K562 (cell line): ENCODE measurements at regions not wholly inside any gene's neighbourhood (a gene's known extent, or its start where the extent isn't known, plus 50 kb on each side); places are given as distances from the start of the nearest gene placed in this dataset.

Source experiments
- DNMT1 ChIP-seq: fragments of 450-650 bp; IDR thresholded peaks from 2 replicates; pipeline ENCODE4 v1.6.1; 2016; ENCODE audit warnings: antibody characterized with exemption, mild to moderate bottlenecking
- JUND ChIP-seq, 2 experiments: IDR thresholded peaks; 2 replicates in 1 of 2; 3 replicates in 1 of 2; pipeline ENCODE4 v1.6.1; 2011; ENCODE audit warnings: borderline replicate concordance in 2 of 2, low read depth in 2 of 2, low read length in 2 of 2, improper control_type of control experiment in 1 of 2, missing biosample characterization in 1 of 2, missing genetic modification characterization in 1 of 2, missing genetic modification reagents in 1 of 2
- RAD21 ChIP-seq, 2 experiments: fragments of 250-450 bp in 1 of 2; fragments of 450-650 bp in 1 of 2; sonication (Bioruptor Pico) in 1 of 2; formaldehyde crosslinking in 1 of 2; IDR thresholded peaks in 1 of 2; conservative IDR thresholded peaks in 1 of 2; 2 replicates each; pipeline versions ENCODE4 v1.4.0 to v1.8.0; 2020 to 2022; ENCODE audit warnings: mild to moderate bottlenecking in 2 of 2, moderate library complexity in 1 of 2
- TARDBP ChIP-seq: fragments of 450-650 bp; IDR thresholded peaks from 2 replicates; pipeline ENCODE4 v1.6.1; 2016
- TCF7 ChIP-seq: sonication (generic); IDR thresholded peaks from 2 replicates; pipeline ENCODE4 v1.6.1; 2016; ENCODE audit warnings: antibody characterized with exemption, borderline replicate concordance
- TF ChIP-seq, protein P1 (sequence below), 3 experiments: IDR thresholded peaks in 2 of 3; conservative IDR thresholded peaks in 1 of 3; 2 replicates each; pipeline ENCODE4 v1.5.1; 2011 to 2012; ENCODE audit warnings: low read length in 3 of 3, mild to moderate bottlenecking in 3 of 3, control low read depth in 2 of 3, improper control_type of control experiment in 1 of 3, inconsistent platforms in 1 of 3, low read depth in 1 of 3, mixed read lengths in 1 of 3, moderate library complexity in 1 of 3; ENCODE audit not compliant: insufficient read depth in 2 of 3
- TF ChIP-seq, protein P2 (sequence below), 2 experiments: fragments of 450-650 bp; IDR thresholded peaks; 2 replicates each; pipeline ENCODE4 v1.6.1; 2018; ENCODE audit warnings: mild to moderate bottlenecking in 2 of 2, low read depth in 1 of 2; ENCODE audit not compliant: partially characterized antibody in 2 of 2

DNA sequence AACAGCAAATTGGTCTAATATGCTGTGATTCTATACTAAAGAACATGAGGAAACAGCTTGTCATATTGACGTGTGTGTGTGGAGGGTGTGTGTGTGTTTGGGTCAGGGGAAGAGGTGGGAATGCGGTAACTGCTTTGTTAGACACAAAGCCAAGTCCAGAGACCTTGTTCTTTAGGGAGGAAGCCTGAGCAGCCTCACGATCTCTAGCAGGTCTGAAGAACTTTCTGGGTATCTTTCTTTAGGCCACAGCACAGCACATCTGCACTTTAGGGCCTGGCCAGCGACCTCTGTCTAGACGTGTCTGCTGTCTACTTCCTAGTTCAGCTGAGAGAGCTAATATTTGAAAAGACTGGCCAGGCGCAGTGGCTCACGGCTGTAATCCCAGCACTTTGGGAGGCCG, 220.0 kb upstream of the TPRG1 start:
- TF ChIP-seq DNMT1 = no peak
- TF ChIP-seq, protein P1, sequence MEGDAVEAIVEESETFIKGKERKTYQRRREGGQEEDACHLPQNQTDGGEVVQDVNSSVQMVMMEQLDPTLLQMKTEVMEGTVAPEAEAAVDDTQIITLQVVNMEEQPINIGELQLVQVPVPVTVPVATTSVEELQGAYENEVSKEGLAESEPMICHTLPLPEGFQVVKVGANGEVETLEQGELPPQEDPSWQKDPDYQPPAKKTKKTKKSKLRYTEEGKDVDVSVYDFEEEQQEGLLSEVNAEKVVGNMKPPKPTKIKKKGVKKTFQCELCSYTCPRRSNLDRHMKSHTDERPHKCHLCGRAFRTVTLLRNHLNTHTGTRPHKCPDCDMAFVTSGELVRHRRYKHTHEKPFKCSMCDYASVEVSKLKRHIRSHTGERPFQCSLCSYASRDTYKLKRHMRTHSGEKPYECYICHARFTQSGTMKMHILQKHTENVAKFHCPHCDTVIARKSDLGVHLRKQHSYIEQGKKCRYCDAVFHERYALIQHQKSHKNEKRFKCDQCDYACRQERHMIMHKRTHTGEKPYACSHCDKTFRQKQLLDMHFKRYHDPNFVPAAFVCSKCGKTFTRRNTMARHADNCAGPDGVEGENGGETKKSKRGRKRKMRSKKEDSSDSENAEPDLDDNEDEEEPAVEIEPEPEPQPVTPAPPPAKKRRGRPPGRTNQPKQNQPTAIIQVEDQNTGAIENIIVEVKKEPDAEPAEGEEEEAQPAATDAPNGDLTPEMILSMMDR (IDR thresholded peaks at IDR 0.05 in 2 of 3, conservative IDR thresholded peaks at IDR 0.05 in 1 of 3; ENCODE audit: insufficient read depth in 2 of 3, low read depth in 1 of 3, low read length in 3 of 3) = no peak
- TF ChIP-seq, protein P2, sequence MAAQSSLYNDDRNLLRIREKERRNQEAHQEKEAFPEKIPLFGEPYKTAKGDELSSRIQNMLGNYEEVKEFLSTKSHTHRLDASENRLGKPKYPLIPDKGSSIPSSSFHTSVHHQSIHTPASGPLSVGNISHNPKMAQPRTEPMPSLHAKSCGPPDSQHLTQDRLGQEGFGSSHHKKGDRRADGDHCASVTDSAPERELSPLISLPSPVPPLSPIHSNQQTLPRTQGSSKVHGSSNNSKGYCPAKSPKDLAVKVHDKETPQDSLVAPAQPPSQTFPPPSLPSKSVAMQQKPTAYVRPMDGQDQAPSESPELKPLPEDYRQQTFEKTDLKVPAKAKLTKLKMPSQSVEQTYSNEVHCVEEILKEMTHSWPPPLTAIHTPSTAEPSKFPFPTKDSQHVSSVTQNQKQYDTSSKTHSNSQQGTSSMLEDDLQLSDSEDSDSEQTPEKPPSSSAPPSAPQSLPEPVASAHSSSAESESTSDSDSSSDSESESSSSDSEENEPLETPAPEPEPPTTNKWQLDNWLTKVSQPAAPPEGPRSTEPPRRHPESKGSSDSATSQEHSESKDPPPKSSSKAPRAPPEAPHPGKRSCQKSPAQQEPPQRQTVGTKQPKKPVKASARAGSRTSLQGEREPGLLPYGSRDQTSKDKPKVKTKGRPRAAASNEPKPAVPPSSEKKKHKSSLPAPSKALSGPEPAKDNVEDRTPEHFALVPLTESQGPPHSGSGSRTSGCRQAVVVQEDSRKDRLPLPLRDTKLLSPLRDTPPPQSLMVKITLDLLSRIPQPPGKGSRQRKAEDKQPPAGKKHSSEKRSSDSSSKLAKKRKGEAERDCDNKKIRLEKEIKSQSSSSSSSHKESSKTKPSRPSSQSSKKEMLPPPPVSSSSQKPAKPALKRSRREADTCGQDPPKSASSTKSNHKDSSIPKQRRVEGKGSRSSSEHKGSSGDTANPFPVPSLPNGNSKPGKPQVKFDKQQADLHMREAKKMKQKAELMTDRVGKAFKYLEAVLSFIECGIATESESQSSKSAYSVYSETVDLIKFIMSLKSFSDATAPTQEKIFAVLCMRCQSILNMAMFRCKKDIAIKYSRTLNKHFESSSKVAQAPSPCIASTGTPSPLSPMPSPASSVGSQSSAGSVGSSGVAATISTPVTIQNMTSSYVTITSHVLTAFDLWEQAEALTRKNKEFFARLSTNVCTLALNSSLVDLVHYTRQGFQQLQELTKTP (IDR thresholded peaks at IDR 0.05; ENCODE audit: low read depth in 1 of 2, partially characterized antibody in 2 of 2) = no peak
- TF ChIP-seq TCF7 = no peak
- TF ChIP-seq JUND (IDR thresholded peaks at IDR 0.05; ENCODE audit: borderline replicate concordance, low read depth, low read length) = no peak
- no peak for TF ChIP-seq JUND (tag; IDR thresholded peaks at IDR 0.05; ENCODE audit: borderline replicate concordance, low read depth, low read length)
- TF ChIP-seq RAD21 (CRISPR knock-in tag; conservative IDR thresholded peaks at IDR 0.05 in 1 of 2, IDR thresholded peaks at IDR 0.05 in 1 of 2) = no peak
- no peak for TF ChIP-seq TARDBP
